Thymus (tissue), 11 donors: ENCODE measurements at regions not wholly inside any gene's neighbourhood (a gene's known extent, or its start where the extent isn't known, plus 50 kb on each side); places are given as distances from the start of the nearest gene placed in this dataset.

Experiments used
- DNase-seq, 9 donors: peaks; one replicate each; pipeline ENCODE4 v3.0.0-alpha.2; 2013; ENCODE audit warnings: low spot score in 9 of 9, low read depth in 6 of 9, missing footprints in 1 of 9
- H3K27ac ChIP-seq, 2 donors: one replicate each; pipeline ENCODE4 v1.5.1; 2013; ENCODE audit warnings: control low read depth in 1 of 2, low read depth in 1 of 2, low read length in 1 of 2, mild to moderate bottlenecking in 1 of 2, moderate library complexity in 1 of 2
- H3K27me3 ChIP-seq, 2 donors: one replicate each; pipeline ENCODE4 v1.5.1; 2013; ENCODE audit warnings: low read length in 1 of 2; ENCODE audit not compliant: control insufficient read depth in 2 of 2, insufficient read depth in 1 of 2
- H3K36me3 ChIP-seq, 2 donors: one replicate each; pipeline ENCODE4 v1.5.1; 2013; ENCODE audit warnings: low read length in 1 of 2, mild to moderate bottlenecking in 1 of 2, moderate library complexity in 1 of 2; ENCODE audit not compliant: control insufficient read depth in 2 of 2, insufficient read depth in 2 of 2
- H3K4me1 ChIP-seq, 2 donors: one replicate each; pipeline ENCODE4 v1.5.1; 2013; ENCODE audit warnings: low read length in 2 of 2; ENCODE audit not compliant: control insufficient read depth in 2 of 2, insufficient read depth in 2 of 2
- H3K4me3 ChIP-seq, 2 donors: one replicate each; pipeline ENCODE4 v1.5.1; 2013; ENCODE audit warnings: low read length in 2 of 2, control low read depth in 1 of 2, mild to moderate bottlenecking in 1 of 2
- H3K9me3 ChIP-seq, 2 donors: one replicate each; pipeline ENCODE4 v1.5.1; 2013; ENCODE audit warnings: low read length in 1 of 2, mild to moderate bottlenecking in 1 of 2; ENCODE audit not compliant: control insufficient read depth in 2 of 2, insufficient read depth in 1 of 2
- WGBS: extraction: QIAGEN DNeasy Blood & Tissue Kit; methylation state at CpG from one replicate; pipeline ENCODE4 v1.1.7; 2013; 5-methylcytosine and 5-hydroxymethylcytosine counted together
- donor health status: healthy.

GRCh38 chr2:16138811-16139662 is 198.7 kb downstream of the MYCN start:
- WGBS = 94% methylated on average over 8 of the region's 8 CpGs

GRCh38 chr2:16137080-16137755 is 196.9 kb downstream of the MYCN start:
- DNase-seq = no peak
- H3K4me1 ChIP-seq = no peaks in the 10 kb centered on the region
- no peak overlapping the region for H3K4me3 ChIP-seq
- WGBS = 98% methylated on average over 5 of the region's 5 CpGs
- H3K9me3 ChIP-seq = no peaks in the 10 kb centered on the region
- H3K27me3 ChIP-seq = no peaks in the 10 kb centered on the region
- no peak overlapping the region for H3K27ac ChIP-seq
- H3K36me3 ChIP-seq = no peaks in the 10 kb centered on the region

More at GRCh38 chr2:16138811-16139662, 198.7 kb downstream of the MYCN start:
- Histone ChIP-seq H3K36me3 (no peaks in the 10 kb centered on the region), H3K9me3 (no peaks in the 10 kb centered on the region), H3K27me3 (no peaks in the 10 kb centered on the region), H3K4me3 (no peak overlapping the region), H3K27ac (no peak overlapping the region), H3K4me1 (no peaks in the 10 kb centered on the region)
- no peak for DNase-seq

GRCh38 chr2:16136461-16137035 is 196.2 kb downstream of the MYCN start:
- H3K27me3 ChIP-seq = no peaks in the 10 kb centered on the region
- DNase-seq = no peak
- no peaks in the 10 kb centered on the region for H3K9me3 ChIP-seq
- no peaks in the 10 kb centered on the region for H3K36me3 ChIP-seq
- H3K27ac ChIP-seq = no peak overlapping the region
- 87% methylated on average over 3 of the region's 3 CpGs for WGBS
- no peaks in the 10 kb centered on the region for H3K4me1 ChIP-seq
- H3K4me3 ChIP-seq = no peak overlapping the region

GRCh38 chr2:16135913-16136310 is 195.6 kb downstream of the MYCN start:
- Histone ChIP-seq H3K9me3 (no peaks in the 10 kb centered on the region), H3K36me3 (no peaks in the 10 kb centered on the region), H3K27ac (no peak overlapping the region), H3K4me3 (no peak overlapping the region), H3K4me1 (no peaks in the 10 kb centered on the region), H3K27me3 (no peaks in the 10 kb centered on the region)
- no peak for DNase-seq
- WGBS = 86% methylated on average over 1 of the region's 1 CpG

GRCh38 chr2:16135196-16135912 is 195.0 kb downstream of the MYCN start:
- H3K9me3 ChIP-seq = no peaks in the 10 kb centered on the region
- H3K4me1 ChIP-seq = no peaks in the 10 kb centered on the region
- no peaks in the 10 kb centered on the region for H3K27me3 ChIP-seq
- no peak overlapping the region for H3K27ac ChIP-seq
- no peaks in the 10 kb centered on the region for H3K36me3 ChIP-seq
- H3K4me3 ChIP-seq = no peak overlapping the region
- DNase-seq = no peak

- no peak overlapping the region for H3K27ac ChIP-seq
- H3K27me3 ChIP-seq = no peaks in the 10 kb centered on the region
- no peaks in the 10 kb centered on the region for H3K9me3 ChIP-seq
- H3K4me3 ChIP-seq = no peak overlapping the region
- 93% methylated on average over 9 of the region's 9 CpGs for WGBS
- H3K4me1 ChIP-seq = no peaks in the 10 kb centered on the region
- no peaks in the 10 kb centered on the region for H3K36me3 ChIP-seq
- DNase-seq = no peak
Measured at GRCh38 chr2:16134436-16135165, 194.3 kb downstream of the MYCN start.

GRCh38 chr2:16130906-16131400 is 190.6 kb downstream of the MYCN start:
- Histone ChIP-seq H3K4me3 (no peak overlapping the region), H3K4me1 (no peaks in the 10 kb centered on the region), H3K27ac (no peak overlapping the region), H3K9me3 (no peaks in the 10 kb centered on the region), H3K27me3 (no peaks in the 10 kb centered on the region), H3K36me3 (no peaks in the 10 kb centered on the region)
- WGBS = 97% methylated on average over 8 of the region's 8 CpGs
- no peak for DNase-seq

- H3K9me3 ChIP-seq = no peaks in the 10 kb centered on the region
- no peak overlapping the region for H3K27ac ChIP-seq
- WGBS = 94% methylated on average over 5 of the region's 5 CpGs
- DNase-seq = no peak
- H3K27me3 ChIP-seq = no peaks in the 10 kb centered on the region
- no peak overlapping the region for H3K4me3 ChIP-seq
- H3K36me3 ChIP-seq = no peaks in the 10 kb centered on the region
- H3K4me1 ChIP-seq = no peaks in the 10 kb centered on the region
Measured at GRCh38 chr2:16130541-16130880, 190.2 kb downstream of the MYCN start.
